ENCODE measurements at regions not wholly inside any gene's neighbourhood (a gene's known extent, or its start where the extent isn't known, plus 50 kb on each side); places are given as distances from the start of the nearest gene placed in this dataset.

DNA sequence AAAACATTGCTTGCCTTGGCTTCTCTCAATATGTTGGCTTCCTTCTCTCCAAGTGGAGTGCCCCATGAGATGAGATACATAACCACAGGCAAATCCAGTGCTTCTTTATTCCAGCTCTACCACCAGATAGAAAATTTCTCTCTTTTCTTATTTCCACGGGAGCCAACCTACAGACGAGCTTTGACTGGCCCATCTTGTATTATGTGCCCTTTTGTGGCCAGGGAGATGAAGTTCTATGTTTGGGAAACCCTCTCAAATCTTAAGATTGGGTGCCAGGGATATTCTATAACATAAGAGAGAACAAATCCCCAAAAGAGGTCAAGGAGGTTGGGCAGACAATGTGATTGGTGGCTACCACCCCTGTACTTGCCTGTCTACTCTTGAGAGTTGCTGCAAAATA is 351.8 kb downstream of the ZNF326 start:
- DNase-seq (ENCODE audit: low read depth, low spot score): no peak
- no peak overlapping the region for H3K4me2 ChIP-seq (ENCODE audit: low read length)
- intact Hi-C loops (cut with micrococcal nuclease): no loop called here
- H3K9me3 ChIP-seq (ENCODE audit: control insufficient read depth in 1 of 2, insufficient read depth in 1 of 2, low read depth in 1 of 2, low read length in 2 of 2): no peaks in the 10 kb centered on the region; a peak in 1 of 4 replicates
- H3K36me3 ChIP-seq (ENCODE audit: control insufficient read depth in 1 of 2, insufficient read depth in 2 of 2, low read length in 2 of 2): no peaks in the 10 kb centered on the region
- no peaks in the 10 kb centered on the region for H3K4me1 ChIP-seq (ENCODE audit: control insufficient read depth in 1 of 2, insufficient read depth in 2 of 2, low read length in 2 of 2)
- H3K27ac ChIP-seq (ENCODE audit: low read depth, low read length): no peak overlapping the region
- TF ChIP-seq POLR2A (IDR thresholded peaks at IDR 0.05; ENCODE audit: borderline replicate concordance, extremely low read depth, insufficient read depth, insufficient read length): no peak
- TF ChIP-seq EGR1 (IDR thresholded peaks at IDR 0.05; ENCODE audit: low read depth): no peak
- no peak for TF ChIP-seq CEBPB (IDR thresholded peaks at IDR 0.05; ENCODE audit: low read depth)
- no peak for TF ChIP-seq TCF7L2 (IDR thresholded peaks at IDR 0.05; ENCODE audit: borderline replicate concordance, extremely low read depth, insufficient read depth, insufficient read length)
- TF ChIP-seq EZH2phosphoT487 (IDR thresholded peaks at IDR 0.05; ENCODE audit: borderline replicate concordance): no peak
- TF ChIP-seq, protein P1, sequence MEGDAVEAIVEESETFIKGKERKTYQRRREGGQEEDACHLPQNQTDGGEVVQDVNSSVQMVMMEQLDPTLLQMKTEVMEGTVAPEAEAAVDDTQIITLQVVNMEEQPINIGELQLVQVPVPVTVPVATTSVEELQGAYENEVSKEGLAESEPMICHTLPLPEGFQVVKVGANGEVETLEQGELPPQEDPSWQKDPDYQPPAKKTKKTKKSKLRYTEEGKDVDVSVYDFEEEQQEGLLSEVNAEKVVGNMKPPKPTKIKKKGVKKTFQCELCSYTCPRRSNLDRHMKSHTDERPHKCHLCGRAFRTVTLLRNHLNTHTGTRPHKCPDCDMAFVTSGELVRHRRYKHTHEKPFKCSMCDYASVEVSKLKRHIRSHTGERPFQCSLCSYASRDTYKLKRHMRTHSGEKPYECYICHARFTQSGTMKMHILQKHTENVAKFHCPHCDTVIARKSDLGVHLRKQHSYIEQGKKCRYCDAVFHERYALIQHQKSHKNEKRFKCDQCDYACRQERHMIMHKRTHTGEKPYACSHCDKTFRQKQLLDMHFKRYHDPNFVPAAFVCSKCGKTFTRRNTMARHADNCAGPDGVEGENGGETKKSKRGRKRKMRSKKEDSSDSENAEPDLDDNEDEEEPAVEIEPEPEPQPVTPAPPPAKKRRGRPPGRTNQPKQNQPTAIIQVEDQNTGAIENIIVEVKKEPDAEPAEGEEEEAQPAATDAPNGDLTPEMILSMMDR (IDR thresholded peaks at IDR 0.05 in 2 of 3, conservative IDR thresholded peaks at IDR 0.05 in 1 of 3; ENCODE audit: borderline replicate concordance in 1 of 3, insufficient read depth in 1 of 3, low read depth in 2 of 3, low read length in 2 of 3): no peak
- TF ChIP-seq EZH2 (IDR thresholded peaks at IDR 0.05): no peak
- TF ChIP-seq CBX3 (IDR thresholded peaks at IDR 0.05; ENCODE audit: low read depth): no peak
- no peak for TF ChIP-seq SRF (IDR thresholded peaks at IDR 0.05; ENCODE audit: low read depth)
- TF ChIP-seq, protein P2, sequence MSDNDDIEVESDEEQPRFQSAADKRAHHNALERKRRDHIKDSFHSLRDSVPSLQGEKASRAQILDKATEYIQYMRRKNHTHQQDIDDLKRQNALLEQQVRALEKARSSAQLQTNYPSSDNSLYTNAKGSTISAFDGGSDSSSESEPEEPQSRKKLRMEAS (IDR thresholded peaks at IDR 0.05): no peak
- no peak for TF ChIP-seq POLR2AphosphoS5 (IDR thresholded peaks at IDR 0.05; ENCODE audit: low read depth, low read length)
- TF ChIP-seq ZNF274 (IDR thresholded peaks at IDR 0.05; ENCODE audit: low read depth, low read length): no peak
- TF ChIP-seq, protein P3, sequence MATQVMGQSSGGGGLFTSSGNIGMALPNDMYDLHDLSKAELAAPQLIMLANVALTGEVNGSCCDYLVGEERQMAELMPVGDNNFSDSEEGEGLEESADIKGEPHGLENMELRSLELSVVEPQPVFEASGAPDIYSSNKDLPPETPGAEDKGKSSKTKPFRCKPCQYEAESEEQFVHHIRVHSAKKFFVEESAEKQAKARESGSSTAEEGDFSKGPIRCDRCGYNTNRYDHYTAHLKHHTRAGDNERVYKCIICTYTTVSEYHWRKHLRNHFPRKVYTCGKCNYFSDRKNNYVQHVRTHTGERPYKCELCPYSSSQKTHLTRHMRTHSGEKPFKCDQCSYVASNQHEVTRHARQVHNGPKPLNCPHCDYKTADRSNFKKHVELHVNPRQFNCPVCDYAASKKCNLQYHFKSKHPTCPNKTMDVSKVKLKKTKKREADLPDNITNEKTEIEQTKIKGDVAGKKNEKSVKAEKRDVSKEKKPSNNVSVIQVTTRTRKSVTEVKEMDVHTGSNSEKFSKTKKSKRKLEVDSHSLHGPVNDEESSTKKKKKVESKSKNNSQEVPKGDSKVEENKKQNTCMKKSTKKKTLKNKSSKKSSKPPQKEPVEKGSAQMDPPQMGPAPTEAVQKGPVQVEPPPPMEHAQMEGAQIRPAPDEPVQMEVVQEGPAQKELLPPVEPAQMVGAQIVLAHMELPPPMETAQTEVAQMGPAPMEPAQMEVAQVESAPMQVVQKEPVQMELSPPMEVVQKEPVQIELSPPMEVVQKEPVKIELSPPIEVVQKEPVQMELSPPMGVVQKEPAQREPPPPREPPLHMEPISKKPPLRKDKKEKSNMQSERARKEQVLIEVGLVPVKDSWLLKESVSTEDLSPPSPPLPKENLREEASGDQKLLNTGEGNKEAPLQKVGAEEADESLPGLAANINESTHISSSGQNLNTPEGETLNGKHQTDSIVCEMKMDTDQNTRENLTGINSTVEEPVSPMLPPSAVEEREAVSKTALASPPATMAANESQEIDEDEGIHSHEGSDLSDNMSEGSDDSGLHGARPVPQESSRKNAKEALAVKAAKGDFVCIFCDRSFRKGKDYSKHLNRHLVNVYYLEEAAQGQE (IDR thresholded peaks at IDR 0.05; ENCODE audit: low read depth): no peak
- no peak for TF ChIP-seq RAD21 (IDR thresholded peaks at IDR 0.05; ENCODE audit: low read depth)
- H3K27me3 ChIP-seq (ENCODE audit: insufficient read depth, low read length): no peaks in the 10 kb centered on the region
- no peaks in the 10 kb centered on the region for H4K20me1 ChIP-seq (ENCODE audit: insufficient read depth)
- H3K9me2 ChIP-seq (ENCODE audit: insufficient read depth): no peaks in the 10 kb centered on the region
- ChIA-PET RAD21 (ENCODE audit: low non-redundant PET in 1 of 2, low total read pairs in 2 of 2, uncharacterized antibody in 2 of 2, unreplicated experiment in 2 of 2) (no interaction called here), CTCF (no interaction called here), POLR2A (no interaction called here)
- H2AFZ ChIP-seq (ENCODE audit: low read depth, low read length, poor library complexity, severe bottlenecking): no peak overlapping the region
- no peak overlapping the region for H3K9ac ChIP-seq (ENCODE audit: low read length)
- H3K79me2 ChIP-seq (ENCODE audit: insufficient read depth, low read length): no peaks in the 10 kb centered on the region
- no peak for ATAC-seq
- H3K4me3 ChIP-seq (replicated peaks in 1 of 2; ENCODE audit: low read depth in 1 of 2, low read length in 2 of 2): no peak overlapping the region
- BruUV-seq (replicated peaks): no TSS peak
